OCI-M1 (cell line): ENCODE measurements at regions not wholly inside any gene's neighbourhood (a gene's known extent, or its start where the extent isn't known, plus 50 kb on each side); places are given as distances from the start of the nearest gene placed in this dataset.
"Not testable (repeated sequence)": the region's sequence is repeated elsewhere in the genome, so short reads cannot be mapped to it uniquely, and the experiment has no call there.

Experiments used
- DNase-seq: peaks from one replicate; lab custom pipeline; 2025; lab: John Stamatoyannopoulos, UW

DNA sequence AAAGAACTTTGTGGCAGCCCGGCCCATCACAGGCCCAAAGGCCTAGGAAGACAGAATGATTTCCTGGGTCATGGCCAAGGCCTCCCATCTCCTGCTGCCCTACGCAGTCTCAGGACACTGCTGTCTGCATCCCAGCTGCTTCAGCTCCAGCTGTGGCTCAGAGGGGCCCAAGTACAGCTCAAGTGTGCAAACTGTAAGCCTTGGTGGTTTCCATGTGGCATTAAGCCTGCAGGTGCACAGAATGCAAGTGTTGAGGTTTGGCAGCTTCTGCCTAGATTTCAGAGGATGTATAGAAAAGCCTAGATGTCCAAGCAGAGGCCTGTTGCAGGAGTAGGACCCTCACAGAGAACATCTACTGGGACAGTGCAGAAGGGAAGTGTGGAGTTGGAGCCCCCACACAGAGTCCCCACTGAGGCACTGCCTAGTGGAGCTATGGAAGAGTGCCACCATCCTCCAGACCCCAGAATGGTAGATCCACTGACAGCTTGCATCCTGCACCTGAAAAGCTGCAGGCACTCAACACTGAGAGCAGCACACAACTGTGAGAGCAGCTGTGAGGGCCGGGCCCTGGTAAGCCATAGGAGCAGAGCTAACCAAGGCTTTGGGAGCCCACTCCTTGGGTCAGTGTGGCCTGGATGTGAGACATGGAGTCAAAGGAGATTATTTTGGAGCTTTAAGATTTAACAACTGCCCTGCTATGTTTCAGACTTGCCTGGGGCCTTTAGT is 208.2 kb upstream of the CMC1 start:
- no peak for DNase-seq

DNA sequence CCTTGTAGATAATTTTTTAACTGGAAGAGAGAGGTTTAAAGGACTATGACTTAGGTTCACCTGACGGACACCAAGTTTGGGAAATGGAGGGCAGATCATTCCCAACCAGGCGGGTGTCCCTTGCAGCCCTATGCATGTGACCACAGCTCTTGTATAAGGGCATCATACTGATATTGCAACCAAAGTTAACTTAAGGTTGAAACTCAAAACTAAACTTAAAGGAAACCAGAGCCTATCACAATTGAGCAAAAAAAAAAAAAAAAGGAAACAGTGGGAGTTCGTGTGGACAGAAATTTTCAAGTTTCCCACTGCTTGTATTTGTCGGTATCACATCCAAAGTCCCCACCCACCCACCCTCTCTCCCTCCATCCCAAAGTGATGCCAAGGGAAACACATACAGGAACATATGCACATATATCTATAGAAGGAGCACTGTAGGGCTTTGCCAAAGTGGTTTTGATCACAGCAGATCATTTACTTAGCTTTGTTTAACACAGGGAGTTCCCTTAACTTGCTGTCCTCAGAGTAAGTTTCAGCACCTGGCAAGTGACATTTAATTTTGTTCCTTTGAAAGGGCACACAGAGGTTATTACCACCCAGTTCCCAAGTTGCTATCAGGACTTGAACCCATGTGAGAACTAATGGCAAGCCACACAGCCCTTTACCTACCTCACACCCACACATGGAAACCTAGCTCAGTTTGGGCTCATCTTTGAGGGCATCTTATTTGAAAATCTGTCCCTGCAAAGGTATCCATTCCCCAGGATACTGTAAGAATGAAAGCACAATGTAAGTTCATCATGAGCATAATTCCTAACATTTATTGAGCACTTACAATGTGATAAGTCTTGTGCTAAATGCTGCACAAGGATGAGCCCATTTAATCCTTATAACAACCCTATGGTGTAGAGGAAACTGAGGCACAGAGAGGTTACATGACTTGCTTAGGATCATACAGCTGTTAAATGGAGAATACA is 204.5 kb upstream of the CMC1 start:
- no peak for DNase-seq

DNA sequence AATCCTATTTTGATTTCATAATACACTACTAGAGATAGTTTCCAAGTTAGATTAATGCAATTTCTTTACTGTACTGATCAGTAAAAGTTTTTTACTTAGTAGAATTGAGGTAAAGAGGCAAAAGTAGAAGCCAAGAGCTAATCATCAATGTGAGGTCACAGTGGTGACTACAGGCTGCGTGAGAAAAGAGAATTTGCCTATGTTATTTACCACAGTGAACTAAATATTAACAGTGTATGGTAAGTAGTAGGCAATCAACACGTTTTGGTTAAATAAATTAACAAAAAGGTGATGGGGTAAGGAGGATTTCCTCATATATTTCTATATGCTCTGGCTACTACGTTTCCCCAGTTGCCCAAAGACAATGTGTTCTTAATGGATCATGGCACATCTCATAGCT is 202.2 kb upstream of the CMC1 start:
- no peak for DNase-seq

DNA sequence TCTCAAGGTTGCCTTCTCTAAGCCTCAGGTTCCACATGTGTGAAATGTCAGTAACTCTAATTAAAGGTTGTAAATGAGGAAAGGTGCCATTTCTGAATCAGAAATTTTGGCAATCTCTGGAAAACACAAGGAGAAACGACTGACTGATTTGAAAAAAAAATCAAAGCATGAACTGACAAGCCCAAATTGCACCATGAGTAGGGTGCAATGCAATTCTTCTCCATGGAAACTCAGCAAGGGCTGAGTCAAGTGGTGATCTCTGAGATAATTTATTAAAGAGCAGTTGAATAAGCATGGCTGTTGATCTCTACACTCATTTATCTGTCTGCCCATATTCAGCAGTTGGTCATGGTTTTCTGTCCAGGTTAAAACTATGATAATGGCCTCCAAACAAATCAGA is 201.6 kb upstream of the CMC1 start:
- DNase-seq: no peak

DNA sequence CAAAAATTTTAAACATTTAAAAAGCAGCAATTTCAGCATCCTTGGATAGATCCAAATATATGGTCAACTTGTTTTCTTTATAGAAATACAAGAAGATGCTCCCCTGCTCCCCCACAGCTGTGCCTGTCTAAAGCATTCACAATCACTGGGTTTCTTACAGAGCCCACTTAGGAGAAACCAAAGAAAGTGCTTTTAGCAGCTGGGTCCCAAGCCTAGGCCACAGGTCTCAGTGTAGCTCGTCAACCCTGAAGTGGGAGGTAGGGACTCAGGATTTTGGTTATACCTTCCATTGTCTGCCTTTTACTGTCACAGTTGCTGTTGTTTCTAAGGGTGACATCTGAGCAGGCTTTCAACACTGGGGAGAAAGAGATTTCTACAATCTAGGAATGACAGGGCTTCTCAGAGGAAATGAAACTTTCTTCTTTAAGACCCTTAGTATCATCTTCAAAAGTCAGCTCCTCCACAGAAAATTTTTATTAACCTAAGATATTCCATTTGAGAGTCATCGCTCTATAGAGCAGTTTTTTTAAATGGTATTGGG is 199.3 kb upstream of the CMC1 start:
- no peak for DNase-seq

DNA sequence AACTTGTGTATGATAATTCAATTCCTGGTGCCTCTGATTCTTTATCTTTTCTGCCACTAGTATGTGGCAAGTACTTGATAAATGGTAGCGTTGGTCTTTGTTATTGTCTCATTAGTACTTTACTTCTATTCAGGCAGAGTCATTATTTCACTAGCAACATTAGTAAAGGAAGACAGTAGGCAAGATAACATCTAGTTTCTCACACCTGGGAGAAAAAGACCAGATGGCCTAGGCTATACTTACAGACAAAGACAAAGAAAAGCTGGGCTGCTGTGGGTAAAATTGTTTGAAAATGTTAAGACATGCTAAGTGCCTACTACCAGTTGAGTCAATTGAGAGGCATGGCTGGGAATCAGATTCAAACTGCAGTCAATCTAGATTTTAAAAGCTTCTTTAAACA is 198.7 kb upstream of the CMC1 start:
- no peak for DNase-seq

DNA sequence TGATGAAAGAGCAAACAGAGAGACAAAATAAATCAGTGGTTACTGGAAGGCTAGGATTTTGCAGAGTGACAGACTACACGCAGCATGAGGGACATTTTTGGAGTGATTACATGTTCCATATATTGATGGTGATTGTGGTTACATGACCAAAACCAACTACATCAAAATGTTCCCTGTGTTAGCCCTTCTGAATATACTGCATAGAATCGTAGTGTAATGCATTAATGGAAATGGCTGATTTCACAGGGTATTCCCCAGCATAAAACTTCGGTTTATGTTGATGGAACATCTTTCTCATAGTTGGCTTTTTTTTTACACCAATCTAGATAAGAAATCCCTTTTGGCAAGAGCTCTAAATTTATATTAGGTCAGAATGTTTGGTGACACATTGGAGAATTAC is 191.3 kb upstream of the CMC1 start:
- DNase-seq: no peak

DNA sequence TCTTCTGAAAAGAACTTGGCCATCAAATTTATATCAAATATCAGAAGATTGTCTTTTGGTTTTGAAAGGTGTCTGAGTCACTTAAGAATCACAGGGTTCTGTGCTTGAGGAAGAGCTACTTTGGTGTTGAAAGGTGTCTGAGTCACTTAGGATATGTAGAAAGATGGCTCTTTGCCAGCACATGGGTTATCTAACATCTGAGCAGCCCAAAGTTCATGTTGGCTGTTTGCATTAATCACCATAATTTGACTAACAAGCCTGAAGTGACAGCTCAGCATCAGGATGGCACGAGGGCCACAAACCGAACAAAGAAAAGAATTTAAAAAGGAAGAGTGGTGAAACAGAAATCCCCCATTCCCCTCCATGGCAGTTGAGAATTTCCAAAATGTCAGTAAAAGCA is 190.5 kb upstream of the CMC1 start:
- no peak for DNase-seq

DNA sequence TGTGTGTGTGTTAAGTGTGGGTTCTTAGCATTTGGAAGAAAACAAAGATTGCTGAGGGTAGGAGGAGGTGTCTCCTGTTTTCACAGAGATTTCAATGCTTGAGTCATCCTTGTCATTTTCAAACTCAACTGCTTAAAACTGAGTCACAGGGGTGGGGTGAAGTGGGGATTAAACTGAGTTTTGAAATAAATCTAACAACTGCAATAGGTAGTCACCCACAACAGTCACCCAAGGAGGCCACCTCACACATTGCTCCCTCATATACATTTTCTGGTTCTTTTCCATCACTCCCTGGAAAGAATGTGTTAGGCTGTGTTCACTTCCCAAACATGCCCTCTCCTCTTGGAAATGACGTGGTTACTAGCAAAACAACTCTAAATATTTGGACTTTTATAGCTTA is 187.7 kb upstream of the CMC1 start:
- no peak for DNase-seq

DNA sequence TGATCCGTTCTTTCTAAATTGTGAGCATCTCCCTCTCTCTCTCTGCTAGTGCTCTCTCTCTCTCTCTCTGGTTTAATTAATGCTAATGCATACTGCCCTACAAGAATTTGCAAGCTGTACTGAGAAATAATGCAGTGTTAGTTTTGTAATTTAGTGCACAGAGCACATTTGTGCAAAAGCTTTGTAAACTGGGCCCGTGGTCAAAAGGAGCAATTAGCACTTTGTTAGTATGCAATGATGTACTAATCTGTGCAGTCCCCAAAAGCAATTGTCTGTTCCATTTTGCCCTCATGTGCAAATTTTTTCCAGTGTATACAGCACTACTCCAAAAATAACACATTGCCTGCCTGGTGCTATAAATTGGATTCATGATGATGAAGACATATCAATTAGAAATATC is 184.6 kb upstream of the CMC1 start:
- no peak for DNase-seq

DNA sequence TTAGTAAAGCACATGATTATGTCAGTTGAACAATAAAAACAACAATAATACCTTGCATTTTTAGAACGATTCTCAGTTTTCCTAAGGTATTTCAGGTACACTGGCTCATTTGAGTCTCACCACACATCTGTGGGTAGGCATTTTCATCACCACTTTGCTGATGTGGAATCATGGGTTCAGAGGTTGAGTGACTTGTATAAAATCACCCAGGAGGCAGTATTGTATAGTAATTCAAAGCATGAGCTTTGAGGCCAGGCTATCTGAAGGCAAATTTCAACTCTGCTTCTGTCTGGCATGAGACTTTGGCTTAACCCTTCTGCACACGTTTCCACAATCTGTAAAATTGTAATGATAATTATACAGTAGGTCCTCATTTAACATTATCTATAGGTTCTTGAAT is 183.9 kb upstream of the CMC1 start:
- no peak for DNase-seq

DNA sequence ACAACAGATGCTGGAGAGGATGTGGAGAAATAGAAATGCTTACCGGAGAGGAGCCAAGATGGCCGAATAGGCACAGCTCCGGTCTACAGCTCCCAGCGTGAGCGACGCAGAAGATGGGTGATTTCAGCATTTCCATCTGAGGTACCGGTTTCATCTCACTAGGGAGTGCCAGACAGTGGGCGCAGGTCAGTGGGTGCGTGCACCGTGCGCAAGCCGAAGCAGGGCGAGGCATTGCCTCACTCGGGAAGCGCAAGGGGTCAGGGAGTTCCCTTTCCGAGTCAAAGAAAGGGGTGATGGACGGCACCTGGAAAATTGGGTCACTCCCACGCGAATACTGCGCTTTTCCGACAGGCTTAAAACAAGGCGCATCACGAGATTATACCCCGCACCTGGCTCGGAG is 182.2 kb upstream of the CMC1 start:
- not testable (repeated sequence) for DNase-seq

DNA sequence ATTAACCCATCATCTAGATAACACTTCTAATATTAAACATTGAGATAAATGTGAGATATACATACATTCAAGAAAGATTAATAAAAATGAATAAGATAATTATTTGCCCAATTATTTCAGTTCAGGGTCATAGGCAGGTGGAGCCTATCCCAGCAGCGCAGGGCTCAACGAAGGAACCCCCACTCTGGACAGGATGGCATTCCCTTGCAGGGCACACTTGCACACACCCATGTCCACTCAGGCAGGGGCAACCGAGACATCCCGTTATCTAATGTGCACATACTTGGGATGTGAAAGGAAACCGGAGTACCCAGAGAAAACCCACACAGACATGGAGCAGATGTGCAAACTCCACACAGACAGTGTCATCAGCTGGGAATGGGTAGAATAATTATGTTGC is 175.4 kb upstream of the CMC1 start:
- DNase-seq: no peak

DNA sequence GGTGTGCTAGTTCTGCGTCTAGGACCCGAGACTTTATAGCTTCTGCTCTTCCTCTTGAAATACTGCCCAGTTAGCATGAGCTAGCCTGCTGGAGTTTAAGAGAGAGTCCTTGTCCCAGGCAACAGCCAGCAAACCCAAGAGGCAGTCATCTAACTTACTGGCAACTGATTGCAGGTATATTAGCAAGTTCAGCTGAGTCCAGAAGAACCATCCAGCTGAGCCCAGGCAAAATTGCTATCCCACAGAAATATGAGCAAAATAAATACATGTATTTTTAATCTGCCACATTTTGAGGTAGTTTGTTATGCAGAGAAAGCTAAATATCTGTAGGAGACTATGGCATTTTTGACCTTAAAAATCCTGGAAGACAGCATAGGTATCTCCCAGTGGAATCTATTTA is 174.4 kb upstream of the CMC1 start:
- no peak for DNase-seq

DNA sequence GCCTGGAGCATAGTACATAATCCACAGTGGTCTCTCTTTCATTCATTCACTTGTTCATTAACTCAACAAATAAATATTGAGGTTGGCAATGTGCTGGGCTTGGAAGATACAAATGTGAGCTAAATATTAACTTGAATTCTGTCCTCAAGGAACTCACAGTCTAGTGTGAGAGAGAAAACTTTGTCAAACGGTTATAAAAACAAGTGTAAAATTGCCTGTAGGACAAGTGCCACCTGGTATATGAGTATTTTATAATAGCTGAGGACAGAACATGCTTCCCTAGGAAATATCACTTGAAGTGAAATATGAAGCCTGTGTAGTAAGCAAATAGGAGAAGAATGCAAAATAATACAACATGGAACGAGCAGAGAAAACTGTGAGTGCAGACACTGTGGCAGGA is 173.1 kb upstream of the CMC1 start:
- no peak for DNase-seq

DNA sequence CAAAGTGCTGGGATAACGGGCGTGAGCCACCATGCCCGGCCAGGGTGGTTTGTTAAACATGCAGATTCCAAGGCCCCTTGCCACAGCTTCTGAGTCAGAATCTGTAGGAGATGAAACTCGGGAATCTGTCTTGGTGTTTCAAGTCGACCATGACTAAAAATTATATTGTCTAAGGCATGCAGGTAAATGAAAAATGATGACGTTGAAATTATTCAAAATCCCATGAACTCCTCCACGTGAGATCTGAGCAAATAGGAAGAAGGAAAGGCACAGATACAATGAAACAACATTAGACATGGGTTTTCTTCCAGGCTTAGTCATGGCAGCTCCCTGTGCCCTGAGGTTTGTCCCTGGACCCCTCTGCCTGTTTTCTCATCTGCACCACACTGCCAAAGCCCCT is 172.0 kb upstream of the CMC1 start:
- no peak for DNase-seq

DNA sequence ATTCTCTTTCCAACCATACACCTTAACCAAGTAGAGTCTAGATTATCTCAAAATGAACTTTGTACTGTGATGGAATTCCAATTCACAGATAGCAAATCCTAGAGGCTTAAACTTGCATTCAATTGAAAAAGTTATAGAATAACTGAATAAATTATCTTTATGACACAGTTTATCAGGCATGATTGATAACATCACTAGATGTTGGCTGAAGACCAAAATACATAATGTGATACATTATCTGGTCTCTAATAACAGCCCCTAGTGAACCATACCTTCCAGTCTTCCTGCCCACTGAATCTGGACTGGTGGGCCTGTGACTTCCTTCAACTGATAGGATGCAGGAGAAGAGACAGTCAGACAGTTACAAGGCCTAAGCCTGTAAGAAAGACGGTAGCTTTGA is 165.2 kb upstream of the CMC1 start:
- DNase-seq: no peak

DNA sequence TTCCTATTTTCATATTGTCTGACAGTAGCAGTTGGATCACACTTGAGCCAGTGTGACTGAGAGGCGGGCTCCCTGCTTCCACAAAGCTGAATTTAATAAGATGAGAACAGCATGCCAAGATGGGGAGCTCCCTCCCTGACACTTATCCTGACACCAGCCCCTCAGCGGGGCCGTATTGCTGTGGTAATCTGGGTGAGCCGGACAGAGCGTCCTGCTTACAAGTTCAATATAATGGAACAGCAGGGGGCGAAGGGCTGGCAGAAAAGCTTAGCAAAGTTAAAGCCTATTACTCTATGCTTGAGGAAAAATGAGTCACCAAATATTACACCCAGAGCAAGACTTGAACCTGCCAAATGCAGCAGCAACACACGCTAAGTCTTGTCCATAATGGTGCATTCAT is 163.8 kb upstream of the CMC1 start:
- no peak for DNase-seq

DNA sequence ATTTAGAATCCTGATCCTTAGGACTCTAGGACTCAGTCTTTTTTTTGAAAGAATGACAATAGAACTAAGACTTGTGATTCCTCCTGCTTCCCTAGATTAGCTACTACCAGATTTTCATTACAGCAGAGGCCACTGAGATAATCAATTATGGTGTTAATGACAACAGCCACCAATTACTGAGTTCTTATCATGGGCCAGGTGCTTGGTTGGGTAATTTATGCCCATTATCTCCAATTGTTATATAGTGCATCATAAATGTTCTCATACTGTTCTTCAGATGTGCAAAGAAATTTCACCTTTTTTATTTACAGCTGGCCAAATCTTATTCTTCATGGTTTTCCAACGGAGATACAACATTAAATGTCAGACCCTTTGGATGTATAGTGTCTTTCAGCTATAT is 162.9 kb upstream of the CMC1 start:
- no peak for DNase-seq

DNA sequence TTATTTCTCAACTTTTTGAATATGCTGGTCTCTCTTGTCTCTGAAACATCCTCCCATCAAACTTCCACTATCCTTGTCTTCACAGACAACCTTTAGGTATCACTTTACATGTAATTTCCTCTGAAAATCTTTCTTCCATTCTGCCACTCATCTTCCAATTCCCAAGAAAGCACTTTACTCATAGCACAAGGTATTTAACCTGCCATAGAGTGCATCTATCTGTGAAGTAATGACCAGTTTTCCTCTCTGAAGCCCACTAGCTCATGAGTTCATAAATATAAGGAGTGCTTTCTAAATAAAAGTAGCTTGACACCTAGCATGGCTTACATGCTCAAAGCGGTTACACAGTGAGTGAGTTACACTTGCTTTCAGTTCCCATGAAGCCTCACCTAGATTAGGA is 160.7 kb upstream of the CMC1 start:
- DNase-seq: no peak

DNA sequence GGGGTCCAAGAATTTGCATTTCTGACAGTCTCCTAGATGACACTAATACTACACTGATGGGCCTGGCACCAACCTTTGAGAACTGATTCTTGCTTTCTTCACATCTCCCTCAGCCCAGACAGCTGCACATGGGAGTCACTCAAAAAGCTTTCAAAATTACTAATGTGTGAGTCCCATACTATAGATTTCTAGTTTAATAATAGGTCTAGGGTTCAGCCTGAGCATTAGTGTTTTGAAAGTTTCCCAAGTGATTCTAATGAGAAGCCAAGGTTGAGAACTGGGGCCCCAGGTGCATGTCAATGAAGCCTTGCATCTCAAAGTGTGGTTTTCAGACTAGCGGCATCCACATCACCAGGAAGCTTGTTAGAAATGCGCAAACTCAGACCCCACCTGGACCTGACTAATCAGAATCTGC is 159.9 kb upstream of the CMC1 start:
- no peak for DNase-seq

DNA sequence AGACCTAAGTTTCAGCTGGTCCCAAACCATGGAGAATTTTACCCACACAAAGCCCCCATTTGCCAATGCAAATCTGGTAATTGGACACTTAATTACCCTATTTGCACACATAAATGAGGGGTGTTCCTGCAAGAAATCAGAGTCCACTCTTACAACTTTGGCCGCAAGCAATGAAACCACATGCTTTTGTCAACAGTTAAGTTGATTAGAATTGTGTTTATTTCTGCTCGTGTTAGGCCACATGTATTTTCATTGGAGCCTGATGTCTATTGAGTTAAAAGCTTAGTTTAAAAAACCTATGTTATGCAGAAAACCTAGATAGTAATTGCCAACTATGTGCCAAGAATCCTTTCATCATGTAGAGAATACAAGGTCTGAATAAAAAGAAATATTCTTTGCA is 153.8 kb upstream of the CMC1 start:
- no peak for DNase-seq

DNA sequence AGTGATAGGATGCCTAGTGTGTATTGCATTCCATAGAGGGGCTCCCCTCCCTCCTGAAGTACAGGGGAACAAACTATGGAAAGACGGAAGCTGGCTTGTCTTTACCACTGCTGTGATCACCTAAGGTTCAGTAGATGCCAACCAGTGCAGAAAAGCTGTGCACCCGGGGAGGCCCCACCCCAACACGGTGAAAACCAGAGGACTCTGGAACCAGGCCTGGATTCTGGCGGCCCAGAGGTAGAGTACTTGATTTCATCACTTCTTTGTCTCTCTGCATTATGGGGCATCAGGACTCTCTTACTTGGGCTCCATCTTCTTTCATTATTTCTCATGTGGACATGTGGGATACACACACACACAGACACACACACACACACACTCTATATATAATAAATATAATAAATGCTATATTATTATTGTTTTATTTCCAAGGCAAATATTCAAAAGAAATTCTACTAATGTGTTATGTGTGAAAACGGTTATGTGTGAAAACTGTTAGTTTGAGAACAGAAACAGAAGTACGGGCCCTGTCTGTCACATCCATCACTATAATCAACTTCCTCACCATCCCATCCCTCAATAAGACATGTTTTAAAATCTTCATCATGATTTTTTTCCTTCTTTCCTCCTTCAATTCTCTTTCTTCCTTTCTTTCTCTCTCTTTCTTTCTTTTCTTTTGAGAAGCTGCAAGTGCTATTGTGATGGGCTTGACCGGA is 152.4 kb upstream of the CMC1 start:
- DNase-seq: no peak
